Natural killer cell (primary cell): ENCODE measurements at regions not wholly inside any gene's neighbourhood (a gene's known extent, or its start where the extent isn't known, plus 50 kb on each side); places are given as distances from the start of the nearest gene placed in this dataset.

ENCODE experiments used
- ATAC-seq, 3 donors: fragments of 150-1000 bp in 2 of 3; fragments of 200-7000 bp in 1 of 3; cut with Tn5 transposase; 1 replicate in 1 of 3; 2 replicates in 2 of 3; pipeline ENCODE4 v1.10.0; 2021; ENCODE audit warnings: mild to moderate bottlenecking in 2 of 3, moderate library complexity in 2 of 3
- DNase-seq, 2 donors: peaks; one replicate each; pipeline versions ENCODE4 v3.0.0 to v3.0.0-alpha.2; 2013 to 2021; ENCODE audit warnings: mixed read lengths in 1 of 2
- H3K27ac ChIP-seq: one replicate; pipeline ENCODE4 v1.5.1; 2013; ENCODE audit warnings: mild to moderate bottlenecking, low read length
- H3K27me3 ChIP-seq: one replicate; pipeline ENCODE4 v1.6.1; 2013; ENCODE audit warnings: low read length; ENCODE audit not compliant: control insufficient read depth, insufficient read depth
- H3K36me3 ChIP-seq: one replicate; pipeline ENCODE4 v1.6.1; 2013; ENCODE audit warnings: low read length; ENCODE audit not compliant: control insufficient read depth, insufficient read depth
- H3K4me1 ChIP-seq: one replicate; pipeline ENCODE4 v1.6.1; 2013; ENCODE audit warnings: low read length; ENCODE audit not compliant: control insufficient read depth, insufficient read depth
- H3K4me3 ChIP-seq: one replicate; pipeline ENCODE4 v1.5.1; 2013; ENCODE audit warnings: low read length
- H3K9me3 ChIP-seq: one replicate; pipeline ENCODE4 v1.6.1; 2013; ENCODE audit warnings: low read length; ENCODE audit not compliant: control insufficient read depth, insufficient read depth
- H3K27ac Mint-ChIP-seq, 2 donors: one replicate each; pipeline ENCODE4 v1.8.0; 2022; ENCODE audit warnings: mild to moderate bottlenecking in 2 of 2, mixed read lengths in 2 of 2, moderate library complexity in 1 of 2
- H3K27me3 Mint-ChIP-seq, 2 donors: one replicate each; pipeline ENCODE4 v1.8.0; 2022; ENCODE audit warnings: low read depth in 2 of 2, mixed read lengths in 2 of 2
- H3K36me3 Mint-ChIP-seq: one replicate; pipeline ENCODE4 v1.8.0; 2022; ENCODE audit warnings: mixed read lengths
- H3K4me1 Mint-ChIP-seq, 2 donors: one replicate each; pipeline ENCODE4 v1.8.0; 2022; ENCODE audit warnings: mixed read lengths in 2 of 2
- H3K4me3 Mint-ChIP-seq: one replicate; pipeline ENCODE4 v1.8.0; 2022; ENCODE audit warnings: mild to moderate bottlenecking, moderate library complexity, mixed read lengths
- H3K9me3 Mint-ChIP-seq, 2 donors: one replicate each; pipeline ENCODE4 v1.8.0; 2022; ENCODE audit warnings: mixed read lengths in 2 of 2
- CTCF ChIP-seq: fragments of 200-600 bp; IDR thresholded peaks from one replicate; pipeline ENCODE4 v1.8.0; 2022; ENCODE audit warnings: antibody characterized with exemption
- WGBS: methylation state at CpG from one replicate; pipeline ENCODE4 v1.1.7; 2013; ENCODE audit warnings: missing lambda C conversion rate; ENCODE audit not compliant: insufficient coverage; 5-methylcytosine and 5-hydroxymethylcytosine counted together
- intact Hi-C: fragments of 100-400 bp; cut with micrococcal nuclease; formaldehyde crosslinking; loops from one replicate; pipeline ENCODE4 v1.14.2; 2022

- H3K36me3 ChIP-seq = no peaks in the 10 kb centered on the region
- H3K27ac ChIP-seq = peak overlapping the region; percentile 72
- Mint-ChIP-seq H3K4me3 (peak overlapping the region; percentile 86), H3K4me1 (peaks cover 43 to 53% of the 10 kb centered on the region in 2 donors), H3K9me3 (peaks cover 7% of the 10 kb centered on the region in 2 donors), H3K27ac (peak overlapping the region; percentile 95 to 97), H3K27me3 (no peaks in the 10 kb centered on the region), H3K36me3 (no peaks in the 10 kb centered on the region)
- ATAC-seq (peak; percentile 18 to 40 (median 21)), DNase-seq (peak in 1 of 2 donors; percentile 32)
- intact Hi-C loops = loop anchor here (1.0 to 10.0 kb wide), 6 partner anchors 11 to 380 kb away; no protein-coding TSS in a partner anchor
- no peaks in the 10 kb centered on the region for H3K9me3 ChIP-seq
- 2% methylated on average over 4 of the region's 4 CpGs for WGBS
- no peak for TF ChIP-seq CTCF
- H3K4me3 ChIP-seq = peak overlapping the region; percentile 1
- H3K27me3 ChIP-seq = no peaks in the 10 kb centered on the region
- peaks cover 51% of the 10 kb centered on the region for H3K4me1 ChIP-seq
Observed at GRCh38 chrX:9352243-9352642, 112.6 kb upstream of the TBL1X start.

GRCh38 chrX:9352694-9353411, 112.0 kb upstream of the TBL1X start:
- WGBS = 12% methylated on average over 13 of the region's 15 CpGs

GRCh38 chrX:9354918-9355317, 109.9 kb upstream of the TBL1X start:
- Mint-ChIP-seq H3K4me1 (peaks cover 43 to 53% of the 10 kb centered on the region in 2 donors), H3K9me3 (peaks cover 7% of the 10 kb centered on the region in 2 donors), H3K27ac (peak overlapping the region; percentile 89 to 90), H3K36me3 (no peaks in the 10 kb centered on the region), H3K27me3 (no peaks in the 10 kb centered on the region), H3K4me3 (no peak overlapping the region)
- Histone ChIP-seq H3K4me3 (no peak overlapping the region), H3K9me3 (no peaks in the 10 kb centered on the region), H3K36me3 (no peaks in the 10 kb centered on the region), H3K27ac (no peak overlapping the region), H3K4me1 (peaks cover 57% of the 10 kb centered on the region), H3K27me3 (no peaks in the 10 kb centered on the region)
- ATAC-seq = no peak
- WGBS = 90% methylated on average over 9 of the region's 9 CpGs
- no peak for DNase-seq
- TF ChIP-seq CTCF = no peak
- intact Hi-C loops = loop anchor here (5.0 to 10.0 kb wide), 3 partner anchors 150 to 383 kb away; no protein-coding TSS in a partner anchor

More at GRCh38 chrX:9352694-9353411, 112.0 kb upstream of the TBL1X start:
- DNase-seq (peak; percentile 20 to 59), ATAC-seq (peak; percentile 45 to 70 (median 46))
- H3K4me3 Mint-ChIP-seq = peak overlapping the region; percentile 86
- TF ChIP-seq CTCF = no peak
- intact Hi-C loops = loop anchor here (1.0 to 10.0 kb wide), 6 partner anchors 12 to 381 kb away; no protein-coding TSS in a partner anchor
- peak overlapping the region; percentile 95 to 97 for H3K27ac Mint-ChIP-seq
- Histone ChIP-seq H3K36me3 (no peaks in the 10 kb centered on the region), H3K4me1 (peaks cover 56% of the 10 kb centered on the region), H3K9me3 (no peaks in the 10 kb centered on the region), H3K27ac (peak overlapping the region; percentile 72), H3K4me3 (no peak overlapping the region), H3K27me3 (no peaks in the 10 kb centered on the region)
- H3K36me3 Mint-ChIP-seq = no peaks in the 10 kb centered on the region
- H3K4me1 Mint-ChIP-seq = peaks cover 43 to 53% of the 10 kb centered on the region in 2 donors
- H3K9me3 Mint-ChIP-seq = peaks cover 7% of the 10 kb centered on the region in 2 donors
- no peaks in the 10 kb centered on the region for H3K27me3 Mint-ChIP-seq
